ENCODE measurements at regions not wholly inside any gene's neighbourhood (a gene's known extent, or its start where the extent isn't known, plus 50 kb on each side); places are given as distances from the start of the nearest gene placed in this dataset.
"Not testable (repeated sequence)": the region's sequence is repeated elsewhere in the genome, so short reads cannot be mapped to it uniquely, and the experiment has no call there.

GRCh38 chr4:37757761-37758160 is 68.7 kb upstream of the PGM2 start:
- no peak for TF ChIP-seq CTCF (IDR thresholded peaks at IDR 0.05; ENCODE audit: control extremely low read depth, extremely low read depth, low read depth, missing control alignments)
- POLR2A ChIA-PET: no interaction called here
- no peak for DNase-seq (ENCODE audit: extremely low spot score)
- CTCF ChIA-PET: interaction anchor here (1.1 to 2.3 kb wide), 3 partner anchors 15 to 155 kb away, joined by 3 to 7 read pairs (median 3); no protein-coding TSS in a partner anchor

- CTCF ChIA-PET: interaction anchor here (1.4 to 2.3 kb wide), 2 partner anchors 15 to 155 kb away, joined by 3 to 7 read pairs; no protein-coding TSS in a partner anchor
- no peak for TF ChIP-seq CTCF (IDR thresholded peaks at IDR 0.05; ENCODE audit: control extremely low read depth, extremely low read depth, low read depth, missing control alignments)
- DNase-seq (ENCODE audit: extremely low spot score): no peak
- POLR2A ChIA-PET: no interaction called here
These were observed 69.4 kb upstream of the PGM2 start for GRCh38 chr4:37757121-37757520.

- DNase-seq (ENCODE audit: extremely low spot score): no peak
- no peak for TF ChIP-seq CTCF (IDR thresholded peaks at IDR 0.05; ENCODE audit: control extremely low read depth, extremely low read depth, low read depth, missing control alignments)
- CTCF ChIA-PET: interaction anchor here (1.0 to 1.9 kb wide), 5 partner anchors 9 to 153 kb away, joined by 3 to 5 read pairs (median 4); no protein-coding TSS in a partner anchor
These were observed 68.4 kb upstream of the RELL1 start for GRCh38 chr4:37754410-37755185.

GRCh38 chr4:37749398-37749988 is 63.3 kb upstream of the RELL1 start:
- CTCF ChIA-PET: interaction anchor here (1.1 to 1.3 kb wide), 3 partner anchors 15 to 286 kb away, joined by 3 read pairs; no protein-coding TSS in a partner anchor
- POLR2A ChIA-PET: no interaction called here
- DNase-seq (ENCODE audit: extremely low spot score): no peak
- no peak for TF ChIP-seq CTCF (IDR thresholded peaks at IDR 0.05; ENCODE audit: control extremely low read depth, extremely low read depth, low read depth, missing control alignments)

More at GRCh38 chr4:37754410-37755185, 68.4 kb upstream of the RELL1 start:
- POLR2A ChIA-PET: no interaction called here

- DNase-seq (ENCODE audit: extremely low spot score): no peak
- ChIA-PET POLR2A (no interaction called here), CTCF (interaction anchor here (0.8 to 1.4 kb wide), 5 partner anchors 15 to 287 kb away, joined by 3 to 4 read pairs (median 3); no protein-coding TSS in a partner anchor)
- TF ChIP-seq CTCF (IDR thresholded peaks at IDR 0.05; ENCODE audit: control extremely low read depth, extremely low read depth, low read depth, missing control alignments): no peak
These were observed 62.3 kb upstream of the RELL1 start for GRCh38 chr4:37748485-37748884.

- POLR2A ChIA-PET: no interaction called here
- DNase-seq (ENCODE audit: extremely low spot score): no peak
- TF ChIP-seq CTCF (IDR thresholded peaks at IDR 0.05; ENCODE audit: control extremely low read depth, extremely low read depth, low read depth, missing control alignments): no peak
- CTCF ChIA-PET: interaction anchor here (0.8 to 1.4 kb wide), 4 partner anchors 15 to 288 kb away, joined by 3 to 4 read pairs (median 3); no protein-coding TSS in a partner anchor
These were observed 61.7 kb upstream of the RELL1 start for GRCh38 chr4:37747772-37748330.

- POLR2A ChIA-PET; CTCF ChIA-PET; DNase-seq (ENCODE audit: extremely low spot score): not testable (repeated sequence)
These were observed 60.7 kb upstream of the RELL1 start for GRCh38 chr4:37746852-37747251.
